ENCODE measurements at regions not wholly inside any gene's neighbourhood (a gene's known extent, or its start where the extent isn't known, plus 50 kb on each side); places are given as distances from the start of the nearest gene placed in this dataset.

DNA sequence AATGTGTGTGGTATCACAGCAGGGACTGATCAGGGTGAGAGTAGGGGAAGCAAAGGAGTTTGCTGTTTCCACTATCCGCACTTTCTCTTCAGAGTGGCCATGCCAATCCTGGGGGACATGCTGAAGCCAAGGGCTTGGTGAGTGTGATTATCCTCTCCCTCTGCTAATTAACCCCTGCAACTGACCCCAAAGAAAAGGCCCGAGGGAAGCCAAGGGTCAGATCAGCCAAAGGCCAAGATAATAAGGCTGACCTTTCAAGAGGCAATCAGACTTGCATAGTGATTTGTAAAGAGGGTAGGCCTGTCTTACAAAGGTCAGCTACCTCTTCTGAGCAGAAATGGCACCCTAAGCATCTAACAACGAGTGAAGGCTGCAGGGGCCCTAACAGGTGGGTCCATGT lies 420.5 kb upstream of the CPEB2 start:
- TF ChIP-seq, protein P1, sequence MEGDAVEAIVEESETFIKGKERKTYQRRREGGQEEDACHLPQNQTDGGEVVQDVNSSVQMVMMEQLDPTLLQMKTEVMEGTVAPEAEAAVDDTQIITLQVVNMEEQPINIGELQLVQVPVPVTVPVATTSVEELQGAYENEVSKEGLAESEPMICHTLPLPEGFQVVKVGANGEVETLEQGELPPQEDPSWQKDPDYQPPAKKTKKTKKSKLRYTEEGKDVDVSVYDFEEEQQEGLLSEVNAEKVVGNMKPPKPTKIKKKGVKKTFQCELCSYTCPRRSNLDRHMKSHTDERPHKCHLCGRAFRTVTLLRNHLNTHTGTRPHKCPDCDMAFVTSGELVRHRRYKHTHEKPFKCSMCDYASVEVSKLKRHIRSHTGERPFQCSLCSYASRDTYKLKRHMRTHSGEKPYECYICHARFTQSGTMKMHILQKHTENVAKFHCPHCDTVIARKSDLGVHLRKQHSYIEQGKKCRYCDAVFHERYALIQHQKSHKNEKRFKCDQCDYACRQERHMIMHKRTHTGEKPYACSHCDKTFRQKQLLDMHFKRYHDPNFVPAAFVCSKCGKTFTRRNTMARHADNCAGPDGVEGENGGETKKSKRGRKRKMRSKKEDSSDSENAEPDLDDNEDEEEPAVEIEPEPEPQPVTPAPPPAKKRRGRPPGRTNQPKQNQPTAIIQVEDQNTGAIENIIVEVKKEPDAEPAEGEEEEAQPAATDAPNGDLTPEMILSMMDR (conservative IDR thresholded peaks at IDR 0.05; ENCODE audit: control insufficient read depth, insufficient read depth, low read depth, low read length): no peak
- no peak for DNase-seq (ENCODE audit: low read depth)
- no peak overlapping the region for H3K4me3 ChIP-seq (ENCODE audit: control insufficient read depth, low read depth, low read length)

DNA sequence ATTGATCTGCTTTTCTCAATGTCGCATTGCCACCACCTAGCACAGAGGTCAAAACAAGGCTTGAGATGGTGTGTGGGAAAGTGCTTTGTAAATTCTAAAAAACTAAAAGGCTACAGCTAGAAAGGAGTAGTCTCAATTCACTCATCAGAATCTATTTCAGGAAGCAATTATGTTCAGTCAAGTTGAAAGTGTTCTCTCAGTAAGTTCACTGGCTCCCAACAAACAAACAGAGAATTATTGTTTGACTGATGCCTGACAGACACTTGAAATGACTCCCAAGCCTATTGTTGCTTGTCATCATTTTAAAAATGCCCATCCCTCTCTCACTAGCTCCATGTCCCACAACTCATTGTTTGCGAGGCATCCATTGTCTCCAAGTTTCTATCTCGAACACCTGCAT lies 419.6 kb upstream of the CPEB2 start:
- no peak overlapping the region for H3K4me3 ChIP-seq (ENCODE audit: control insufficient read depth, low read depth, low read length)
- DNase-seq (ENCODE audit: low read depth): no peak
- TF ChIP-seq, protein P1 (conservative IDR thresholded peaks at IDR 0.05; ENCODE audit: control insufficient read depth, insufficient read depth, low read depth, low read length): no peak

DNA sequence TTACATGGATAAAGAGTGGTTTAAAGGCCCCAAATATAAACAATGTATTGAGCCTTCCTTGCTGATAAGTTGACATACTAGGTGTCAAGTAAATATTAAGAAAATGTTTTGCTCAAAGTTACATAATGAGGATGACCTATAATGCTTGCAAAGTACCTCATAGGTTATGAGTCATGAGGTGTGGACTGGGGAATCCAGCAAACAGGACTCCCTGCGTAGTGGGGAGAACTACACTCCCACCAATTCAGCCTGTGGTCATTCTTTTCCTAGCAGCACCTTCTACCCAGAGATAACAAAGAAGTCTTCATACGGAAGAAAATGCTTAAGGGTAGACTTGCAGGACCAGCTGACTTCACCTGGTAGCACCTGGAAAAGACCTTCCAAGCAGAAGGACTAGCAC lies 418.9 kb upstream of the CPEB2 start:
- TF ChIP-seq, protein P1 (conservative IDR thresholded peaks at IDR 0.05; ENCODE audit: control insufficient read depth, insufficient read depth, low read depth, low read length): no peak
- DNase-seq (ENCODE audit: low read depth): no peak
- no peak overlapping the region for H3K4me3 ChIP-seq (ENCODE audit: control insufficient read depth, low read depth, low read length)

- TF ChIP-seq, protein P1 (conservative IDR thresholded peaks at IDR 0.05; ENCODE audit: control insufficient read depth, insufficient read depth, low read depth, low read length): no peak
- no peak overlapping the region for H3K4me3 ChIP-seq (ENCODE audit: control insufficient read depth, low read depth, low read length)
- DNase-seq (ENCODE audit: low read depth): no peak
These were observed 418.5 kb upstream of the CPEB2 start for GRCh38 chr4:14583752-14584151.

- DNase-seq (ENCODE audit: low read depth): no peak
- TF ChIP-seq, protein P1 (conservative IDR thresholded peaks at IDR 0.05; ENCODE audit: control insufficient read depth, insufficient read depth, low read depth, low read length): no peak
- no peak overlapping the region for H3K4me3 ChIP-seq (ENCODE audit: control insufficient read depth, low read depth, low read length)
These were observed 409.3 kb upstream of the CPEB2 start for GRCh38 chr4:14592950-14593349.

DNA sequence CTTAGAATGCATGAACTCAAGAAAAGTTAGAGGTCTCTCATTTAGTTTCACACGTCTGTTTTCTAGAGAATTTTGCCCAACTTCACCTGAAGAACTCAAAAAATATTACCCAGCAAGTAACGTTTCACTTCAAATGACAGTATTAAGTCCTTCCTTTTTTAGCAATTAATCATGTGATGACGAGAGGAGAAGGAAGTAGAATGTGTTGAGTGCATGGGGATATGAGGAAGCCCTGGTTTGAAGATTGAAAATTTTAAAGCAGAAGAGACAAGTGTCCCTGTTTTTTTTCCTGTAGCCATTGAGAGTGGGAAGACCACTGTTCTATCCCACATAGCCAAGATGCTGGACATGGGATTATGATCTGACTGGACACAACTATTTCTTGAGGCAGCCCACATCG lies 406.3 kb upstream of the CPEB2 start:
- DNase-seq (ENCODE audit: low read depth): no peak
- H3K4me3 ChIP-seq (ENCODE audit: control insufficient read depth, low read depth, low read length): no peak overlapping the region
- TF ChIP-seq, protein P1 (conservative IDR thresholded peaks at IDR 0.05; ENCODE audit: control insufficient read depth, insufficient read depth, low read depth, low read length): no peak

DNA sequence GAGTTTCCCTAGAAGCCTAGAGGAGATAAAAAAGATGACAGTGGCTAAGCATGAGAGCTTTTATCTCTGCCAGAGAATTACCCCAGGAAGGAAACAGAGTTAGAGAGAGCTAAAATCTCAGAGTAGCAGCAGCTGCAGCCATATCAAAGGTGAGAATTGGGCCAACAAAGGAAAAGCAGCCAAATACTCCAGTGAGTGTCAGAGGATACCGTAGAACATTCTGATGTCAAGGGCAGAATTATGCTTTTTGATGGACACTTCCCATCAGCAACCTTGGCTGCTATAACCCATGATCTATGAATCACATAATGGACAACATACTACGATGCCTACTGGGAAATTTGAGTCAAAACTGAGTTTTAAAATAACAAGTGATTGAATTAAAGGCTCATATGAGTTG lies 405.8 kb upstream of the CPEB2 start:
- no peak for DNase-seq (ENCODE audit: low read depth)
- H3K4me3 ChIP-seq (ENCODE audit: control insufficient read depth, low read depth, low read length): no peak overlapping the region
- TF ChIP-seq, protein P1 (conservative IDR thresholded peaks at IDR 0.05; ENCODE audit: control insufficient read depth, insufficient read depth, low read depth, low read length): no peak

Data from fibroblast of mammary gland (primary cell).